ENCODE measurements at regions not wholly inside any gene's neighbourhood (a gene's known extent, or its start where the extent isn't known, plus 50 kb on each side); places are given as distances from the start of the nearest gene placed in this dataset.
"Not testable (repeated sequence)": the region's sequence is repeated elsewhere in the genome, so short reads cannot be mapped to it uniquely, and the experiment has no call there.

DNA sequence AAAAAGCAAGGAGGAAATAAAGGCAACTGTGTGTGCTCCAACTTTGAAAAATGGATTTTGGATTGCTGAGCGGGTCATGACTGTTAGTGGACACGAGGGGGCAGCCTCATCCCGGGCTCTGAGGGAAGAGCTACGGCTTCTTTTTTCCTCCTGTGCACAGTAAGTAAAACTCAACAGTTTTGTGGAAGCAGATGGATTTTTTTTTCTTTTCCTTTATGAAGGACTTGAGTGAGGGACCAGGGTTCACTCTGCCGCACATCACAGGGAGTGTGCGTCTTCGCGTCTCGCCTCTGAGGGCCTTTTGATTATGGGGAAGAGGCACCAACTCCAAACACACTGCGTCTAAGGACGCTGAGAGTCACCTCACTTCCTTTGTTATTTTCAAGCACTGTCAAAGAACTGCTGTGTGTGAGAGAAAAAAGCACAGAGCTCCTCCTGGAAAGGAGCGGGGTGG lies 80.3 kb upstream of the GOT2 start:
- peak; percentile 94 for TF ChIP-seq CTCF (conservative IDR thresholded peaks at IDR 0.05; ENCODE audit: low read length)
- peak; percentile 42 for DNase-seq (ENCODE audit: low read depth)
- H3K4me3 ChIP-seq (ENCODE audit: low read length), result peak overlapping the region; percentile 45

- no peak for DNase-seq (ENCODE audit: low read depth)
- no peak overlapping the region for H3K4me3 ChIP-seq (ENCODE audit: low read length)
- no peak for TF ChIP-seq CTCF (conservative IDR thresholded peaks at IDR 0.05; ENCODE audit: low read length)
Measured at GRCh38 chr16:58809213-58809612, 75.1 kb upstream of the GOT2 start.

GRCh38 chr16:58807276-58807675 lies 73.2 kb upstream of the GOT2 start:
- no peak for TF ChIP-seq CTCF (conservative IDR thresholded peaks at IDR 0.05; ENCODE audit: low read length)
- no peak for DNase-seq (ENCODE audit: low read depth)
- H3K4me3 ChIP-seq (ENCODE audit: low read length), result no peak overlapping the region

- DNase-seq (ENCODE audit: low read depth), result no peak
- TF ChIP-seq CTCF (conservative IDR thresholded peaks at IDR 0.05; ENCODE audit: low read length), result no peak
- no peak overlapping the region for H3K4me3 ChIP-seq (ENCODE audit: low read length)
Measured at GRCh38 chr16:58801838-58802237, 67.7 kb upstream of the GOT2 start.

DNA sequence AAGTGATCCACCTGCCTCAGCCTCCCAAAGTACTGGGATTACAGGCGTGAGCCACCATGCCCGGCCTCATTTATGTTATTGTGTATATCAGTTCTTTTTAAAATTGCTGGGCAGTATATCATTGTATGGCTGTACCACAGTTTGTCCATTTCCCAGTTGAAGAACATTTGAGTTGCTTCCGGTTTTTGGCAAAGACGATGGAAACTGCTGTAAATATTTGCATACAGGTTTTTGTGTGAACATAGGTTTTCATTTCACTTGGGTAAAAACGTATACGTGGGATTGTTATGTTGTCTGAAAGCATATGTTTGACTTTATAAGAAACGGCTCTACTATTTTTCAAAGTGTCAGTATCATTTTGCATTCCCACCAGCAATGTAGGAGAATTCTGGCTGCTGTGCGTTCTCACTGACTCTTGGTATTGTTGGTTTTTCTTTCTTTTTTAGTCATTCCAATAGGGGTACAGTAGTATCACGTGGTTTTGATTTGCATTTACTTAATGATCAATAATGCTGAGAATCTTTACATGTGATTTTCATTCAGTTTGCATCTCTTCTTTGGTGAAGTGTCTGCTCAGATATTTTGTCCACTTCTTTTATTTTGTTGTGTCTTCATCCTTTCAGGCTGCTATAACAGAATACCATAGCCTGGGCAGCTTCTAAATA lies 63.2 kb upstream of the GOT2 start:
- DNase-seq (ENCODE audit: low read depth), result no peak
- no peak for TF ChIP-seq CTCF (conservative IDR thresholded peaks at IDR 0.05; ENCODE audit: low read length)
- H3K4me3 ChIP-seq (ENCODE audit: low read length), result no peak overlapping the region

- H3K4me3 ChIP-seq (ENCODE audit: low read length), result no peak overlapping the region
- no peak for TF ChIP-seq CTCF (conservative IDR thresholded peaks at IDR 0.05; ENCODE audit: low read length)
- no peak for DNase-seq (ENCODE audit: low read depth)
Measured at GRCh38 chr16:58793366-58793765, 59.2 kb upstream of the GOT2 start.

GRCh38 chr16:58792188-58792587 lies 58.1 kb upstream of the GOT2 start:
- no peak for DNase-seq (ENCODE audit: low read depth)
- no peak for TF ChIP-seq CTCF (conservative IDR thresholded peaks at IDR 0.05; ENCODE audit: low read length)
- H3K4me3 ChIP-seq (ENCODE audit: low read length), result no peak overlapping the region

DNA sequence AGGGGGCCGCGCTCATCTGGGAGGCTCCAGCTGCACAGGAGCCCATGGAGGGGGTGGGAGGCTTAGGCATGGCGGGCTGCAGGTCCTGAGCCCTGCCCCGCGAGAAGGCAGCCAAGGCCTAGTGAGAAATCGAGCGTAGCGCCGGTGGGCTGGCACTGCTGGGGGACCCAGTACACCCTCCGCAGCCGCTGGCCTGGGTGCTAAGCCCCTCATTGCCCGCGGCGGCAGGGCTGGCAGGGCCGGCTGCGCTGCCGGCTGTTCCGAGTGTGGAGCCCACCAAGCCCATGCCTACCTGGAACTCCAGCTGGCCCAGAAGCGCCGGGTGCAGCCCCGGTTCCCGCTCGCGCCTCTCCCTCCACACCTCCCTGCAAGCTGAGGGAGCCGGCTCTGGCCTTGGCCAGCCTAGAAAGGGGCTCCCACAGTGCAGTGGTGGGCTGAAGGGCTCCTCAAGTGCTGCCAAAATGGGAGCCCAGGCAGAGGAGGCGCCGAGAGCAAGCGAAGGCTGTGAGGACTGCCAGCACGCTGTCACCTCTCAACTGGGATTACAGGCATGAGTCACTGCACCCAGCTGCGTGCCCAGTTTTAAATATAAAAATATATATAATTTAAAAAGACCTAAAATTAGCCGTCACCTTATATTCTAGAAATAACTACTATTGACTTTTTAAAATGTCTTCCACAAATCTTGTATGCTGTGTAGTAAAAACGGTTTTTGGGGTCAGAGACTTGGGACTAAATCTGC lies 56.9 kb upstream of the GOT2 start:
- H3K4me3 ChIP-seq (ENCODE audit: low read length); DNase-seq (ENCODE audit: low read depth): not testable (repeated sequence)

All from AG10803 (cell line).